GM21737 (cell line): ENCODE measurements at regions not wholly inside any gene's neighbourhood (a gene's known extent, or its start where the extent isn't known, plus 50 kb on each side); places are given as distances from the start of the nearest gene placed in this dataset.
"Not testable (repeated sequence)": the region's sequence is repeated elsewhere in the genome, so short reads cannot be mapped to it uniquely, and the experiment has no call there.

ENCODE experiments used
- ATAC-seq: cut with Tn5 transposase; IDR thresholded peaks from one replicate; pipeline ENCODE4 v1.9.1; 2021; ENCODE audit warnings: mild to moderate bottlenecking, moderate library complexity; ENCODE audit not compliant: unreplicated experiment

DNA sequence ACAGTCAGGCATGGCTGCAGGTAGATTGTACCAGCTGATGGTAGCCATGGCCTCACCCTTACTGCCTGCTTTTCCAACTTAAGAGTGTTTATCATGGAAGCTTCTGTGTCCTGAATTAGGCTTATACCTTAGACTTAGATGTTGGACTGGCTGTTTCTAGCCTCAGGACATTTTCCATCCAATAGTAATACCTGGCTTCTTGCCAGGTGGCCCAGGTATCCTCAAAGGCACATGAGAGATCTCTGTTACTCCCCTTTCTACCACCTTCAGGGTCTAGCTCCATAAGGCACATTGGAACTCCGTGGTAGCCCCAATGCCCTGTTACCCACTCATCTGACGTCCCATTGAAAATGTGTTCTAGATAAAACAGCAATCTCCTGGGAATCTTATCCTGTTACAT lies 407.5 kb downstream of the SPRY2 start:
- ATAC-seq = no peak

DNA sequence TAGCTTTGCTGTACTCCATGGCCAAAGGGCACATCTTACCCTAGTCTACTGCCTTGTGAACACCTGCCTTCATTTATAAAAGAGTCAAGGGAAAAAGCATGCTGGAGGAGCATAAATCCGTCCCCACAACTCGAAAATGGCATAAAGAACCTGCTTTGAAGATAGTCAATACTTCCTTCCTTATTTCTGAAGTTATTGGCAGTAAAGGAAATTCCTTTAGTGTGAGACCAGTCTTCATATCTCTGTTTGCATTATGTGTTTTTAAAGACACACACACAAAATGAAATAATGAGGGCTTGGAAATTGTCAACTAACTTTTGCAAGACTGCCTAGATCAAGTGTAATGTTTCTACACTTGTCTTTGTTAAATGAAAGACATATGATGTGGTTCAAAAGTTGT lies 408.4 kb downstream of the SPRY2 start:
- ATAC-seq = no peak

DNA sequence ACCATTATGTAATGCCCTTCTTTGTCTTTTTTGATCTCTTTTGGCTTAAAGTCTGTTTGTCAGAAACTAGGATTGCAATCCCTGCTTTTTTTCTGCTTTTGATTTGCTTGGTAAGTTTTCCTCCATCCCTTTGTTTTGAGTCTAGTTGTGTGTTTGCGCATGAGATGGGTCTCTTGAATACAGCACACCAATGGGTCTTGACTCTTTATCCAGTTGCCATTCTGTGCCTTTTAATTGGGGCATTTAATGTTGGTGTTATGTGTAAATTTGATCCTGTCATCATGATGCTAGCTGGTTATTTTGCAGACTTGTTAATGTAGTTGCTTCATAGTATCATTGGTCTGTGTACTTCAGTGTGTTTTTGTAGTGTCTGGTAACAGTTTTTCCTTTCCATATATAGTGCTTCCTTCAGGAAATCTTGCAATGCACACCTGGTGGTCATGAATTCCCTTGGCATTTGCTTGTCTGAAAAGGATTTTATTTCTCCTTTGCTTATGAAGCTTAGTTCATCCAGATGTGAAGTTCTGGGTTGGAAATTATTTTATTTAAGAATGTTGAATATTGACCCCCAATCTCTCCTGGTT lies 416.9 kb downstream of the SPRY2 start:
- ATAC-seq = not testable (repeated sequence)

DNA sequence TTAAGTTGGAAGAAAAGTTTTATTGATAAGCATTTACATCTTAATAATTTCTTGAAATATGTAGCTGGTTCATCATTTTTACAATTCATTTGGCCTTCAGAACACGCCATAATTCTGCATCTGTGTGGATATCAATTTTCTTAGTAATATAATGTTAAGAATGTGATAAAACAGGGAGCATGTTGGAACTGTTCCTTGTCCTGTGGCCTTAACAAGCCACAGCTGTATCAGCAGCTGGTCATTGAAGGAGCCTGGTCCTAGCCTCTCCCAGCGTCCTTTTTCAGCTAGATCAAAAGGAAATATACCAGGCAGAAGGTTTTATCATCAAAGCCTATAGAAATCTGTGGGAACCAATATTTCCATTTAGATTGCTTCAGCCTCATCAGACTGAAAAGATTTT lies 421.8 kb downstream of the SPRY2 start:
- ATAC-seq = no peak

DNA sequence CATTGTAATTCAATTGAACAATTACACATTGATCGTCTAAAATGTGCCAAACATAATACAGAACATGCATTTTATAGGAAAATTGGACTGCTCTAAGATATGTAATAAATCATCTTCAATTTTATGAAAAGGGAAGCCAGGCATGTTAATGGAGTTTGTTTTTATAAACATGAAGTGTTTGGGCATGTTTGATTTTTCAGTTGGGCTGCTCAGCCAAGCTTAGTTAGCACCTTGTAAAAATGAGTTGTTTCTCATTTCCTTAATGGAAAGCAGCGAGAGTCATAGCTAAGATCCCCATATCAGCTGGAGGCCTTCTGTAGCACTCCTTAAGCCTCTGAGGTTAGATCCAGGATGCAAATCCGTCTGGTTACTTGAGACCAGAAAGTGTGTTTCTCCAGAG lies 422.3 kb downstream of the SPRY2 start:
- no peak for ATAC-seq

DNA sequence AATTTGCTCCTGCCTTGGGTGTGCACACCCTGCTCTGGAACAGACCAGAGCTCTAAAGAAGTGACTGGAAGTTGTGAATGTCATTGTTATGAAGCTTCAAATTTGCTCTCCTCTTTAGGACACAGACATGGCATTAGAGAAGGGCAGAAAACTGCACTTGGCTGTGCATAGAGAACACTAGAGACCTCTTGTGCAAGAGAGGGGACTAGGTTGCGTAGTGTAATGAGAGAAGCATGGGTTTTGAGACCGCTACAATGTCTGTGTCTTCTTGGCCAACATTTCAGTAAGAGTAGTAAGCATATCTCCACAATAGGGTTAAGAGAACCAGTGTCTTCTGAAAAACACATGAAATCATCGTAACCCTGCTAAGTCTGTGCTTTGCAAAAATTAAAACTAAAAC lies 423.3 kb downstream of the SPRY2 start:
- no peak for ATAC-seq

DNA sequence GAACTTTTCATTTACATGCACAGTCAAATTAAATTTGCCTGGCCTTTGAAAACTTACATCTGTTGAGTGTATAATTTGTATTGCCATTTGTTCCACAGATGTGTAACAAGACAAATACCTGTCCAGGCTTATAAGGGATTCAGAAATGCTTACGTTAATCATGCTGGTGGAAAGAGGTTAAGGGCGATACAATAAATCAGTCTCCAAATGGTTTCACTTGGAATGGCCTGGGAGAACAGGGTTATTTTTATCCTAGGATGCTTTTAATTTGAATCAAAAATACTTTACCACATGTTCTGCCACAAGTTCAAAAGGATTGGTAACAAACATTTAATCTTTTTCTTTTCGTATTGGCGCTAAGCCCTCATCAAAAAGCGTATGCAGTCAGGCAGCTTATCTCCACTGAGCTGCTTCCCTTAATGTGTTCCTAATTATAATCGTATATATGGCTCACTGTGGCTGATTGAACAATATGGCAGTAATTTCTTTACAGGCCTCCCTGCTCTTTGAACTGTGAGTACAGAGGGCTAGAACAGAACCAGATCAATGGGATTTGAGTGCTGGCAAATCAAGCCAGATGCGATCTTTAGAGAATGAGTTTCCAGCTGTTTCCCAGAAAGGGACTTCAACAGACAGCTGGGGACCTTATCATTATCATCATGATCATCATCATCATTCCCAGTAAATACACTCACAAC lies 425.7 kb downstream of the SPRY2 start:
- ATAC-seq = no peak

DNA sequence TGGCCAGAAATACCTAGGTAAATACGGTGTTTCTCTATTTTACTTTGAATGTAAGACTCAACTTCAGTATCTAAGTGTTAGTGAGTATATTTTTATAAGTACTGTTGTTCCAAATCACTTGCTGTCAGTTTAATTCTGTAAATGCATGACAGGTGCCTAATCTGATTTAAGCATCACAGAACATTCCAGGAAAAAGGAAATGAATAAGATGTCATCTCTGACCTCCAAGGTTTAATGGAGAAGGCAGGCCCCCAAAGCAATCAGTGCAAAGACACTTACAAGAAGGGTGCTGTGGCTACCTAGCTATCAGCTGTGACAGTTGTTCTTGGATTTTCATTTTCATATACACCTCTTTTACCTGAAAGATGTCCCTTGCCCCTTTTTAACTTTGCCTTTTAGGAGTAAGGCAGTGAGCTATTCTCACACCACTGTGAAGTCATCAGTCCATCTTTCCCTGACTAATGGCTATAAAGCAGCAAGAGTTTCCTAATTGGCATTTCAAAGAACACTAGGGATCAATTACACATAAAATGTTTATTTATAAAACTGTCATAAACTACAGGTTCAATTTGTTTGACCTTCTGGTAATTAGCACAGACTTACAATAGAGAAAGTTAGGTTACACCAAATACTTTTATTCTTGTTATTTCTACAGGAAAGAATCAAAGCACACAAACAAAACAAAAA lies 427.6 kb downstream of the SPRY2 start:
- ATAC-seq = no peak

DNA sequence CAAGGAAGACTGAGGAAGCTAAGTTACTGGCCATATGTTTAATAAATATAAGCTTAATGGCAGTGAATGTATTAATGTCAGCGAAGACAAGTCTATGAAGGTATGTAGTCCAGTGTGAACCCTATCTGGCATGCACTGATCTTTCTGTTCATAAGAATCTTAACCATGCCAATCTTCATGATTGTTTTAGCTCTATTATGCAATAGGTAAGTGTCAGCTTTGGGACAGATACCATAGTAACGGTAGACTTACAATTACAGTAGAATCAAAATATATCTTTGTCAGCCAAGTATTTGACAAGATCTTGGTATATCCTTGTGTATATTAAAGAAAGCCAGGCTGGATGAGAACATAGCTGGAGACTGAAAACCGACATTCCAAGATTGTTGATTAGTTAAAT lies 428.5 kb downstream of the SPRY2 start:
- no peak for ATAC-seq

DNA sequence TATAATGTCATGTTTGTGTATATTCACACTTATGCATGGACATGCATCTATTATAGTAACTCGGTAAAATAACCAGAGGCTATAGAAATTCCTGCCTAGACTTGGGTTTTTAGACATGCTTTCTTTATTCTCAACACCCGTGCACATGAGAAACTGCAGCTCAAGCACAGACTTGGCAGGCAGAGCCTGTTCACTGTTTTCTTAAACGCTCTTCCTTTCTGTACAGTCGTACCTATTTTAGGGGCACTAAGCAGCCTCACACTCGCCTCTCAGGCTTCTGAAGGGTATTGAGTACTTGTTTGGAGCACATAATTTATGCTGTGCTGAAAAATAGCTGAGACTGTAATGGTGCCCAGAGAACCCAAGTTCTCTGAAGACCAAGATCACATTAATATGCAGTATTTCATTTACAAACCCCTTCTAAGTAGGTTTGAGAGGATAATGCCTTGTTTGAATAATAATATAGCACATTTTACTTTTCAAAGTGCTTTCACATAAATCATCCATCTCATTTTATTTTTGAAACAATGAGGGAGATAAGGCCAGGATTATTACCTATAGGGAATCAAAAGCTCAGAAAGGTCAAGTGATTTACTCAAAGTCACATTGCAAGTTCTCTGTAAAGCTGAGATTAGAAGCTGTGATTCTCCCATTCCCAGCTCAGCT lies 429.9 kb downstream of the SPRY2 start:
- ATAC-seq = no peak

DNA sequence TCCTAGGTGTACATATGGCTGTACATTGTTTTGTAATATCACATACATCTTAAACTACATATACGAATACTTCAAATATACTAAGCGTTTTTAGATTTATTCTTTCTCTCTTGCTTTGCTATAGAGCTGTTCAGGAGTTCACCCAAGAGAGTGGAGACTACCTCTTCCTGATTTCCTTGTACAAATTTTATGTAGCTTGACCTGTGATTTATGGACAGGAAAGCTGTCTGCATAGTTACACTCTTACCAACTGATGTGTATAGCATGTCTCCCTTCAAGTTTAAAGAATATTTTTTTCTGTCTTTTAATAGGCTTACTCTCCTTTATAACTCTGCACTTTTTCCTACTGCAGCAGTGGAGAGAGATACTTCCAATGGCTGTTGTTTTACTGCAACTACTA lies 428.7 kb downstream of the NDFIP2 start:
- no peak for ATAC-seq

DNA sequence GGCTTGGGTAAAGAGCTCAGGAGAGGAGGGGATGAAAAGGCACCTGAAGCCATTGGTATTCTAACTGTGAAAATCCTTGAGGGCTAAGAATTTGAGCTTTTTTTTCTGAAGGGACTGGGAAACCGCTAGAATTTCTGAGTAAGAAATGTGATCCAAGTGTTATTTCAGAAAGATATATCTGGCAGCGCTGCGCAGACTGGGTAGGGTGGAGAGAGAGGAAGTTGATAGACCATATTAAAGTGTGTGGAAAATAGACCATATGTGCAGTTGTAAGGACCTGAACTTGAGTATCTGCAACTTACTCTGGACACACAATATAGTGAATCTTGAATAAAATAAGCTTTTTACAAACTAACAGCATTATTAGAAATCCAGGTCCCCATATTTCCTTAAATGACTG lies 427.4 kb downstream of the NDFIP2 start:
- ATAC-seq = no peak

DNA sequence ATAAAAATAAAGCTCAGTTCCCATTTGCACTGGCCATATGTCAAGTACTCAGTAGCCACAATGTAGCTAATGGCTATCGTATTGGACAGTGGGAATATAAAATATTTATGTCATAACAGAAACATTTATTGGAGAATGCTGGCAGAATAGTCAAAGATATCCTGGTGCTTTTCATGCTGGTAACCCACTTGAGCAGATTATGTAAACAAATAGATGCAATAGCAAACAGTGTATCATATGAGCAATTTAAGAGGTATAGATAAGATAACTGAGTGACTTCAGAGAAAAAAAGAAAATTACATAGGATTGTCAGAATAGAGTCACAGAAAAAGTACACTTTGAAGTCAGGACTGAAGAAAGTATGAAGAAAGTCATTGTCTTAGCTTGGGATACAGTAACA lies 426.6 kb downstream of the NDFIP2 start:
- no peak for ATAC-seq

DNA sequence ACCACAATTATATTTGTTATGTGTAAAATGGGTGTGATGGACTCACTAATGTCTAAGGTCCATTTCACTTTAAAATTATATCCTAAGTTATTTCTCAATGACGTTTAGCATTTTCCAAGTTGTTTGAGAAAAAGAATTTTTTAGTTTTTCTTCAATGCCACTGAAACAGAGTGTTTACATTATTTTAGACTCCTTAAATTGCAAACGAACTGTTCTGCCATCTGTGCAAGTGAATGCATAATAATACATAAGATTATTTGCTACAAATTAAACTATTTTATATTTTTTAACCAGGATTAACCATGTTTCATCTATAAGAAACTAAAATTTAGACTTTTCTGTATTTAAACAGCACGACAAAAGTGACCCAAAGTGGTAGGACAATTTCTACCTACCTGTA lies 425.4 kb downstream of the NDFIP2 start:
- no peak for ATAC-seq

DNA sequence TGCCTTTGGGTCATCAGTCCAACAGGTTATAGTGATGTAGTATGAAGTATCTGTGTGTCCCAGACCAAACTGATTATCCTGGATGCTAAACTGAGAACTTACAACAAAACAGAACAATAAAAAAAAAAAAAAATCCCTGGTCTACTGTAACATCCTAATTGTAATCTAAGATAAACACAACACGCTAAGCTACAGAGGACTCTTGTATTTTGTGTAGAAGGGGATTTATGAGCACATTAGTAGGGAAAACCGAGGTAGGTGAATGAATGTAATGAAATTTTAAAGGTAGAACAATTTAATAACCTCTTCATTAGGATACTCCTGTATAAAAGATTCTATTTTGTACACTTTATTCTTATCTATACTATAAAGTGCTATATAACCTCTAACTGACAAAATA lies 424.1 kb downstream of the NDFIP2 start:
- no peak for ATAC-seq

DNA sequence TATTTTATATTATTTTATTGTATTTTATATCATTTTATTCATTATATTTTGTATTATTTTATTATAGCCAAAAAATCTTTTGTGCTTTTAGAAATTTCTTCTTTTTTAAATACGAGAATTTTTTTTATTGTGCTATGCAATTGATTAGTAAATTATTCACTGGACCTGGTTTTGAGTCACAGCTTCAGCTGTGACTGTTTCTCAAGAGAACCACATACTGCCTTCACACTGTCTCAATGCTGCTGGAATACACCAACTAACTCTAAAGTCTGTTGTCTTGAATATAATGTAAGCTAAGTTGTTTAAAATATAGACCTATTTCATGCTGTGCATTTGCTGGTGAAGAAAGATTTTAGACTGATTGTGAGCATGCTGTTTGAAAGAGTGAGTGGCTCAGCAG lies 423.6 kb downstream of the NDFIP2 start:
- ATAC-seq = no peak

DNA sequence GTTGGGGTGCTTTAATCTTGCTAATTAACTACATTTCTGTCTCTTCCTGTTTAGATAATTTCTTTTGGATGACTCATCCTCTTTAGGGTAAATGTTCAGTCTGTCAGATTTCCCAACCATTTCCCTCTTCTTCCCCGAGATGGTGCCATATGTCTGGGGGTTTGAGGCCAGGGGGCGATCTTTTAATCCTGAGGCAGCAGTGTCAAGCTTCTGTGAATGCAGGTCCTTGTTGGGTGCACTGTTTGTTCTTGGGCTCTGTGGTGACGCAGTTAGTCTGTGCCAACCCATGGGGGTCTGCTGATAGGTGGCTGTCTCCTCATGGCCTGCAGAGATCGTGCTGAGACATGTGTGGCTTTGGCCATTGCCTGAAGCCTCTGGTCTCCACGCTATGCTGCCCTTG lies 420.4 kb downstream of the NDFIP2 start:
- no peak for ATAC-seq

DNA sequence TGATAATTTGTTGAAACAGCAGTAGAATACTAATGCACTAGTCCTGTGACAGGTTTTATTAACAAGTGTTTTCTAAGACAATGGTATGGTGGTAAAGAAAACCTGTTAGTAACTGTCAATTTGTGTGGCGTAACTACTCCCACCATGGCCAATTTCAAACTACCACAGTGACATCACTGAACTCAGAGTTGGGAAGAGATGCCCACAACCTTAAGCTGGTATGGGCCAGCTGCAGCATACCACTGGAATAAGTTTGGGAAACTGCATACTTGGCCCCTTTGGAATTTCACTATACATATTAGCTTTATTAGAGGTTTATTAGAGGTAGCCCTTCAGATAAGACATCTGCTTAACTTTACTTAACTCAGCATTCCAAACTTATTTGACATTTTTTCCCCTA lies 419.4 kb downstream of the NDFIP2 start:
- no peak for ATAC-seq

DNA sequence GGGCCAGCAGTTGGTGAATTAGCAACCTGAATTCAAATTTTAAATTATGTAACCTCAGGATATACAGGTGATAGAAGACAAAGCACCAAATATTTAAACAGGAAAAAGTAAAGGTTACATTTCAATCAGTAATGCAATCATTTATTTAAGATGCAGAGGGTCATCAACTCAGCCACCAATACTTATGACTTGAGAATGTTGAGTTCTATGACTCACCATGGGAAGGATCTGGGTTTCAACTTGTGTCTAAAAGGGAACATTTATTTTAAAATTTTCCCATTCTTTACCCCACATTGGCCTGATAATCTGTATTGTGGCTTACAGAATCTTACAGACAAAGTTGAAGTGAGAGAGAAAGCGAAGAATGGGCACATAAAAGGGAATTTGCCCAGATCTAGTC lies 418.0 kb downstream of the NDFIP2 start:
- no peak for ATAC-seq

DNA sequence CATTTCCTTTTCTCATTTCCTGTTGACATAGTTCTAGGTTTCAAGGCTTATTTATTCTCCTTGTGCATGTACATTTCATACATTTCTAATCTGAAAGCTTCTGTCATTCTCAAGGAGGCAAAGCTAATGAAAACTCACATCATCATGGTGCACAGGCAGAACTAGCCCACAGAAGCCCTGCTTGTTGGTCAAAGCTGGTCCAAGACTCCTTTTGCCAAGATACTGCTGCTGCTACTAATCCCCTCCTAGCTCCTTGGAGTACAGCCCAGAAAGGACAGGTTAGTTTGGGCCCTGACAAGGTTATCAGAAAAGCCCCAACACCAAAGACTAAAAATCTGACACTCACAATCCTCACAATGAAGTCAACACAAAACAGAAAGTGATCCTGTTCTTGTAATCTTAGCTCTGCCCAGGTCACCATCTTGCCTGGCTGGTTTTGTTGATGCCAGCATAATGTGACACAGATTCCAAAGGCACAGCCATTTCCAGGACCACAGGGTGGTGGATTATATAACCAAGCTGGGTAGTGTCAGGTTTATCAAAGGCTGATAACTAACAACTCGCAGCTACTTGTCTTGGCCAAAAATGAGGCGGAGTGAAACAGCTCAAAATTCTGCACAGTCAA lies 417.4 kb downstream of the NDFIP2 start:
- no peak for ATAC-seq

DNA sequence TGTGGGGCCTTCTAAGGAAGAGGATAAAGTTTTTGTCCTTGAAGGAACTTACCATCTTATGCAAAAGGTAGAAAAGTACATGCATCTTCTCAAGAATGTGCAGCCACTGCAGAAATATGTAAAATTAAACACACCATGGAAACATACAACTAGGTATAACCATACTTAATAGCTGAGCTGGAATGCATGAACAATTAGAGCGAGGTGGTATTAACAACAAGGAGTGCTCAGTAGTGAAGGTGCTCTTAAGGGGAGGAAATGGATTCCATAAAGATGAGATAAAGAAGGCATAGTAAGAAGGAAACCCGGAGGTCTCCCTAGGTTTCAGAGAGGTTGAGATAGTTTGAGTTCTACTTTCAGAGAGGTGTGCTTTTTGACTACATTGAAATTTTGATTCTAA lies 415.9 kb downstream of the NDFIP2 start:
- ATAC-seq = no peak

DNA sequence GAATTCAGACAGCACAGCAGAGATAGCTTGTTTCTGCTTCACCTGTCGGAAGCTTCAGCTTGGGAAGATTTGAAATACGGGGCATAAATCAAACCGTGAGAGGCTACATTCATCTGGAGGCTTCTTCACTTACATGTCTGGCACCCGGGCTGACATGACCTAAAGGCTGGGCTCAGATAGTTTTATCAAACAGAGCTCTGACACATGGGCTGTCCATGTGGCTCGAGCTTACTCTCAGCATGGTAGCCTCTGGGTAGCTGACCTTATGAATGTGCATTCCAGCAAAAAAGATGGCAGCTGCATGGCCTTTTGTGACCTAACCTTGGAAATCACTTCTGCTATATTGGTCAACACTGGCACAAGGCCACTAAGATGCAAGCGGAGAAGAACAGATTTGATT lies 414.5 kb downstream of the NDFIP2 start:
- no peak for ATAC-seq
